ENCODE measurements at regions not wholly inside any gene's neighbourhood (a gene's known extent, or its start where the extent isn't known, plus 50 kb on each side); places are given as distances from the start of the nearest gene placed in this dataset.

DNA sequence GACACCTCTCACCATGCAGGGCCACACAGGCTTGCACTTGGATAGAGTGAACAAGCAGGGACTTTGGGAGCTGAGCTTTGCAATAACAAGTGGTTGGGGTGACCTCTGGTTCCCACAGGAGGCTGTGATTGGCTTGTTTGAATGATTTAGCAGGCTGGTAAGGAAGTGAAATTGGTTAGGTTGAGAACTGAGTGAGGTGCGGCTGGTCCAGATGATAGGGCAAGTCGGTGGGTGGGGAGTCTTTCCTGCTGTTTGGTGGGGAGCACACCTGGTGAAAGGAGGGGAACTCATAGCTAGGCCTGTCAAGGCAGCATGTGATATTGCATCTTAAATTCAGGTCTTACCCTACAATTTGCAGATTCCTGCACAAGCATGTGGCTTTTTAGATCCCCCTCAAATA, 794.6 kb upstream of the ZNF608 start:
- DNase-seq: no peak

DNA sequence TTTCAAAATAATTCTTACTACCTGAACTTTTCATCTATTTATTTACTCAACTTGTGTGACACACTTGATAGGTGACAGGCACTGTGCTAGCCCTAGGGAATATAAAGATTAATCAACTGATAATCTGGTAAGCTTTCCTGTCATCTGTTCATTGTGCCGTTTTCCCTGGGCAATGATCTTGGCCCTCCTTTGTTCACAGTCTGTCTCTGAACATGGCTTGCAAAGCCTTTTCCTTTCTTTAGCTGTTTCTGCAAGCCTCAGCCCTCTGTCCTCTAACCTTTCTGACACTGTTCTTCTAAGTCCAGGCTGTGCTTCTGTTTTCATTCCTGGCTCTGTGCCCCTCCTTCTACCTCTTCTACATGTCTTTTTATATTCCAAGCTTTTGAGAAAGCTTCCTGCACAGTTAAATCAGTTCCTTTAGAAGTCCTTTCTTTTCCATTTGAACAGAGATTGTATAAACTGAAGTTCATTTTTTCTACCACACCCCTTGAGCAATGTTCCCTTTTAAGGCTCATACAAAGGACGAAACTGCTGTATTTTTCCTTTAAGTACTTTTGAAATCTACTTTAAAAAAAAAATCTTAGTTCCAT, 803.0 kb upstream of the ZNF608 start:
- DNase-seq: no peak

DNA sequence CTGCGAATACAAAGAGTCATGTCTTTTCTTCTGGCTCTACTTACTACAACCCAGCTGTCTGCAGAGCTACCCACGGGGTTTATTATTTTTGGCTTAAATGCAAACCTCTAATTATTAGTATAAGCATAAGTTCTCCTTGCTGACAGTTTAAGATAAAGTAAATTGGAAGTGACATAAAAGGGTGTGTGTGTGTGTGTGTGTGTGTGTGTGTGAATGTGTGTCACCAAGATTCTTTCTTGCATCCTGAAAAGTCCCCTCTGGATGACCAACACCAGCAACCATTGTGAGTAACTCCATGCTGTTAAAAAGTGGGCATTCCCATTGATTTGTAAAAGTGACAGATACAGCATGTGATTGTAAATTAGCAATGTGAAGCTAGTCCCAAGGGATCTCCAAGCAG, 803.8 kb upstream of the ZNF608 start:
- no peak for DNase-seq

DNA sequence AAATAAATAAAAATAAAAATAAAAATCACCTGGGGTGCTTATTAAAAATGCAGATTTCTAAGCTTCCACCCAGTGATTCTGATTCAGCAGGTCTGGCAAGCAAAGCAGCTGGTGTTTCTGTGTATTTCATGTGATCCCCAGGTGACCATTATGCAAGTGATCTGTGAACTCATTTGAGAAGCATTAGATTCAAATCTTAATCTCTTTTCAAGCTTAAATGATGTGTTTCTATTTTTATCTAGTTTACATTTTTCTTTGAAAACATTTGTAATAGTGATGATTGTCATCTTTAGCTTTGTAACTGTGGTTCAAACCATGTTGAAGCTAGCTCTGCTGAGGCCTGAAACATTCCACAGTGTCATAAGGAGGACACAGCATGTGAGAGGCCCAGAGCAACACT, 804.8 kb upstream of the ZNF608 start:
- no peak for DNase-seq

DNA sequence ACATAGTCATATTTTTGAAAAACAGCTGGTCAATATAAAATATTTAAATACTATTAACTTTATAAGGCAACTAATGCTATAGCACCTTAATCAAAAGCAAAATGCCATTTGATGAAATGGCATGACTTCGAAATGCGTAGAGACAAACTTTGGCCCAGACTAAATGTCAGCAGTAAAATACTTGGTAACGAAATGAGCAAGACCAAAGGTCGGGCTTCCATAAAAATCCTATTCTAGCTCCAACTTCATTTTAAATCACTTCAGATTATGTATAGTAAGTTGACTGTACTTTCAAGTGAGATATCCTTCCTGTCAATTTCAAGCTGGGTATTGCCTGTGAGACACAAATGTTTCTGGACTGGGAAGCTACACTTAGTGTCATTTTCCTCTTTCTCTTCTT, 805.4 kb upstream of the ZNF608 start:
- no peak for DNase-seq

DNA sequence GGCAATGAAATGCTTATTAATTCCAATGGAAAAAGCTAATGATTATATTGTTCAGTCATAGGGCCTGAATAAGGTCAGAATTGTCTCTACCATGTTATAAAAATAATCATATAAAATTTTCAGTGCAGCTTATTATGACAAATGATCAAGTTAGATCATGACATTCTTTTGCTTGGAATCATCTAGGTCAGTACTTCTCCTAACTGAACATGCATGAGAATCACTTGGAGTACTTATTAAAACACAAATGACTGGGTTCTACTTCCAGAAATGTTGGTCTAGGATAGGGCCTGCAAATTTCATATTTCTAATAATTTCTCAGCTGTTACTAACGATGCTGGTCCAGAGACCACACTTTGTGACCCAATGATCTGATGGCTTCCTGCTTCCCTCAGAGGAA, 806.0 kb upstream of the ZNF608 start:
- DNase-seq: no peak

DNA sequence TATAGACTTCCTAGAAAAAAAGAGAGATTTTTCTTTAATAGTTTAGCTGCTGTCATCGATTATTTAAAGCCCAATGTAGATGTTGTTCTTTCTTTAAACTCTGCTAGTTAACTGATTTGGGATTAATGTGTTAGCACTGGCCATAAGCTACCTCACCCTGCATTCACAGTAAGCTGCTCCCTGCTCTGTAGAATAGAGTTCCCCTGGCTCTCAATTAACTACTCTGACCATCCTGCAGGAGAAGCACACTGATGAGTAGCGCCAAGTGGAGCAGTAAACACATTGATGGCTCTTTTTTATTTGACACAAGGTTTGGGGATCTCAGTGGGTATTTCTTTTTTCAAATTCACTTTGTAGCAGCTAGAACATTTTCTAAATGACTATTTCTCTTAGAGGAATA, 807.9 kb upstream of the ZNF608 start:
- no peak for DNase-seq

DNA sequence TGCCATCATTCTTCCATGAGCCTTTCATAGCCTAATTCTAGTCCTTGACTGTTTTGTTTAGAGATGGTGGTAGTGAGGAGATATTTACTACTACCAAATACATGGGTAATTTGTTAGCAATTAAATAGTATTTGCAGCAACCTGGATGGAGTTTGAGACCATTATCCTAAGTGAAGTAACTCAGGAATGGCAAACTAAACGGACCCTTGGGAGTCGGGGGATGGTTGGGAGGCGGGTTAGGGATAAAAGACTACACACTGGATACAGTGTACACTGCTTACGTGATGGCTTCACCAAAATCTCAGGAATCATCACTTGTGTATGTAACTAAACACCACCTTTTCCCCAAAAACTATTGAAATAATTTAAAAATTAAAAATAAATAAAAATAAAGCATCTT, 809.2 kb upstream of the ZNF608 start:
- DNase-seq: no peak

DNA sequence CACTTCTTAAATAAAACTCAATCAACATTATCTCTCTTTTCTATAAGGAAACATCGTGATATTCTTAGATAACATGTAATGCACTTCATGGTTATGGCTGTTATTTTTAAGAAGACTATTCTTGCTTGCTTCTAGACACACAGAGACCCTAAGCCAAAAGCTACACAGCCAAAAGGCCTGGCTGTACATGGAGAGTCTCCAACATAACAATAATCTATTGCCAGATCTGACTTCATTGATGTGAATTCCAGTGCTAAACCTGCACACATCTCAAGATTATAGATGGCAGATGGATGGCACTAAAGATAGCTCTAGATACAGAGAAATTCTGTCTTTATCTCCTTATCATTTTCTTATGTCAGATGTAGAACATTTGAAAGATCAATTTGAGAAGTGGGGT, 811.6 kb upstream of the ZNF608 start:
- no peak for DNase-seq

DNA sequence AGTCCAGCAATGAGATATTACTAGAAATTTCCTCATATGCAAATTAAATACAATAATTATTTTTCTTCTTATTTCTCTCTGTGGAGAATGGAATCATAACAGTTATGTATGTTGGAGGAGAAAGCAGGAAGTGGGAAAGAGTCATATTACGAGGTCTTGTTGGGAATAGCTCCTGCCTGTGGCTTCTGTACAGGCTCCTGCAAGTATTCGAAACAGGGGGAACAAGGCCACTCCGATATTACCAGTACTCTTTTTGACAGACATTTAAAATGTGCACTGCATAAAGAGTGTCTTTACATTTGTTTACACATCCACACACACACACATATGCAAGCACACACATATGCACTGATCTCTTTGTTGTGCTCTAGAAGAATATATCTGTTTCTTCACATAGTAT, 812.0 kb upstream of the ZNF608 start:
- no peak for DNase-seq

DNA sequence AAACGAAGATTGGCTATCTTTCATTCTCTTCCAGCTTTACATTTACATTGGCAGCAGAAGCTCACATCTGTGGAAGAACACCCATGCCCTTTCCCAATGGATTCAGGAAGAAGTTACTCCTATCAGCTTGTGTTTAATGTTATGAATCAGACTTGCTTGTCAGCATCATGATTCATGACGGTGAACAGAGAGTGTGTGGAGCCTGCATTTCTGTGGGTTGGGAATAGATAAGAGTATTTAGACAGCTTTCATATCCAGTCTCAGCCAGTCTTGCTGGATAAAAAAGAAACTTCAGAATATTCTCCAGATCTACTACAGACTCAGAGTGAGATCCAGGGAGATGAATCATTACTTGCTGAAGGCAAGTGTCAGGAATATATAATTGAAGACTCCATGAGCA, 812.9 kb upstream of the ZNF608 start:
- no peak for DNase-seq

DNA sequence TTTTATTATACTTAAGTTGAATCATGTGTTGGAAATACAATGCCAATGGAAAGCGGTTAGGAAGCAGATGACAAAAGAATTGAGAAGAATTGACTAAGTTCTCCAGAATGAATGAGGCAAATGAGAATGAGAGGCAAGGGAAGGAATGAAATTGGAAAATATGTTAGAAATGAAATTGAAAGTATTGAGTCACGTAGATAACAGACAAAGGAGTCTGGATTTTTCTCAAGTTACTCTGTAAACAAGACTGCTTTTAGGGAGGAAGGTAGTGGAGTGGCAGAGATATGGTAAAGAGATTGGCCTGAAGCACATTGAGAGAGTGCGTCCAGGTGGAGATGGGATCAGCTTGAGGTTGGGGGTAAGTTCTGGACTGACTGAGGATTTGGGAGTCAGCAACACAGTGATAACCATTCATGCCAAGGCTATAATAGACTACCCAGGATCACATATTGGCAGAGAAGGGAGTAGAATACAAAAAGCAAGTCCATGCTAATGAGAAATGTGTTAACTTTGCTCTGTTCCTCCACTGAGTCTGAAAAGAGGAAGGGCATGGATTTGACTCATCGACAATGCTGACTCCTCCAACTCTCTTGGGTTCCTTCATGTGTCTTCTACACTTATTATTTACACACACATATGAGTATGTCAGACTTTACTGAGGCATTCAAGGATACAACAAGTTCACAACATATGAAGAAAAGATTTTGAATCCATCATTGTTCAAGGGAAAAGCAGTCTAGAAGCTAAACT, 814.2 kb upstream of the ZNF608 start:
- DNase-seq: no peak

DNA sequence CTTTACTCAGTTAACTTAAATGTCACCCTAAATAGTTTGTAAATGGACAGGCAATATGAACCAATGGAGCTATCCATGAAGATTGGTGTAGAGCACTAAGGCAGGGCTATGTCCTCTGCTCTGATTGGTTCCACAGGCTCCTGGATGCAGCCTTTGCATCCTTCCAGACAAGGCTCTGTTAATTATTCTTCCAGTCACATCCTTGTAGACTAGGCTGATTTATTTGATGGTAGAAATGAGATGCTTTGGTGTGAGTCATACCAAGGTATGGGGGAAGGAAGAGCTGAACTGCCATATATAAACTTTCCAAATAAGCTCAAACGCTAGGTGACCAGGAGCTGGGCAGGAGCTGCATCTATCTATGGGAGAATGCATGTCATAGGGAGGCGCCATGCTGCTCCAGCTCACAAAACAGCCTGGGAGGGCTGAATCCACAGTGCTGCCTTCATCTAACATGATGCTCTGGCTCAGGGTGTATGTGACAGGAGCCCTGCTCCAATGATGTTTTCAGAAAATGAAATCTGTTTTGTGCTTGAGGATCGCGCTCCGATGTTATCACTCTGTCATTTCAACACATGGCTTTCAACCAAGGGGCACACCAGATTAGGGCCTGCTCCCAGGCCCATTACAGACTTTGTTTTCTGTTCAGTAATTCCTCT, 818.0 kb upstream of the ZNF608 start:
- DNase-seq: no peak

DNA sequence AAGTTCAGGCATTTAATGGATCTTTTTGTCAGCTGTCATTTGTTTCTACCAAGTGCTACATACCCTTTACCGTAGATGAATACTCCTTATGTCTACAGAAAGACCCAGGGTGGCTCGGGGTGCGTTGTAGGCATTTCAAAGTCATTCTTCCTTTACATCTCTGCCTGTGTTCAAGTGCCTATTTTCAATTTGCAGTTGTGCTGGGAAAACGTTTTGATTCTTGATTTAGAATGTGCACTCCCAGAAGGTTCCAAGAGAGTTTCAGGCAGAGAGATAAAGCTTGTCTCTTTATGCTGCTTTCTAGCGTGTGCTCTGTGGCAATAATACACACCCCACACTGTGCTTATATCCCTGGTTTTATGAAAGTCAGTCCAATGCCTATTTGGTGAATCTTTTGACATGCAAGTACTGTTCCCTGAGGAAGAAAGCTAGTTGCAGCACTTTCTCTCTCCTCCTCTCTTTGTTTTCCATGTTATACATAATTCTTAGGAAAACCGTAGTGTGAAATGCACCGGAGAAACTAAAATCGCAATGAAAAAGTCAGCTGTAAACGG, 828.1 kb upstream of the ZNF608 start:
- DNase-seq: no peak

DNA sequence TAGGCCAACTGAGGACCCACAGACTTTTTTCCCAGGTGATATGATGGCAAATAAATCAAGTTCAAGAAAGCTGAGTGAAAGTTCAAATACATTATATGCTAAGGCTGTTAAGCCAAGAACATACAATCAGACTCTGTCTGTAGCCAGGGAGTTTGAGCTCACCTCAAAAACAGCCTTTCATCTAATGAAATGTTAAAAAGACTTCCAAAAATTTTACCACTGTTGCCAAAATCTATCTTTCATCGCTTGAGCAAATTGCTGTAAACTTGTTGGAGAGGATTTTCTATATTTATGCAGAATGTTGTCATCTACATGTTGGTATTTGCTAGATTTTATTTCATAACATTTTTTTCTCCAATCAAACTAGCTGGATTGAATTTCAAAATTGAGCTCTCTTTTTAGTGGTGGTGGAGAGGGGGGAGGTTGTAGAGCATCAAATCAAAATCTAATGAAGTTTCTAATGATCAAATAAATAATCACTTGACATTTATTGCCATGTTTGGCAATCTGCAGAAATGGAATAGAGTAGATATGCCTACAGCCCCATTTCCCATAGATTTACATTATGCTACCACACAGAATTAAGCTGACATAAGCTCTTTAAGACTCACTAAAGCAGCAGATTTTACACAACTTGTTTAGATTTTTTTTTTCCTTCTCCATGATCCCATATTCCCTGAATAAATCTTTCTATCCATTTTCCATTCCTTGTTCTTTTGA, 828.9 kb upstream of the ZNF608 start:
- DNase-seq: no peak

DNA sequence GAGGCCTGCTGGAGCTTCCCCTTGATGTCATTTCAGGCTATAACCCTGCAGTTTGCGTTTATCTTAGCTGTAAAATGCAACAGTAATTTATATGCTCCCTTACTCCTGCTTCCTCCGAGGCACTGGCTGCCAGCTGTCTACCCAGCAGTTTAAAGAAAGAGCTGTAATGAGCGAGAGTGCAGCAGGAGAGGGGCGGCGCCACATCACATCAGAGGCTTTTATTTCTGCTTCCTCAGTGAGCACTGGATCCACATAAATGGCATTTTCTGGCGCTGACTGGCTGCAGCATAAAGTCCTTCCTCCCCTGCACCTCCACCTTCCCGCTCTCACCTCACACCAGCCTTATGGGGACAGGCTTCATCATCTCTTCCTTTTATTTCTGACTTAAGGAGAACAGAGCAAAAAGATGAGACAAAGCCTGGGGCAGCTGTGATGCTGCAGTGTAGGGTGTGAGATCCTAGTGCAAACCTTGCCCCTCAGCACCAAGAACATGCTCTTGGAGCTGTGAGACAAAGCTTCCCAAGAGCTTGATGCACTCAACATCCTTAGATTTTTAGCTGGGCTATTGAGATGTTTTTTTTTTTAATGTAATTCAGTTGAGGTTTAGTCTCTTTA, 829.6 kb upstream of the ZNF608 start:
- no peak for DNase-seq

DNA sequence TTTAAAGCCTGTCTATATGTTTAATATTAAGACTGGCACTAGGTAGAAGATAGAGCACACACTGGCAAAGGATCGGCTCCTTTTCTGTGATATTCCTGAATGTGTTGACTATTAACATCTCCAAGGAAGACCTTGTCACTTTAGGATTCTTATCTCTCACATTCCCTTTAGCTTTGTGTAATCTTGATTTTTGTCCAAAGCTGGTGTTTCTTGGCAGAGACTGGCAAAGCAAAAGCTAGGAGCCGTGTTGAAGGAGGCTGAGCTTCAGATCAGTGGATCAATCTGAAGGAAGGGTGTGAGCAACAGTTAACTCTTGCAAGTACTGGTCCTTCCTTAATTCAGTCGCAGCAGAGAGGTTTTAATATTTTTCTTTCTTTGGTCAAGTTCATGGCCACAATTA, 830.4 kb upstream of the ZNF608 start:
- no peak for DNase-seq

DNA sequence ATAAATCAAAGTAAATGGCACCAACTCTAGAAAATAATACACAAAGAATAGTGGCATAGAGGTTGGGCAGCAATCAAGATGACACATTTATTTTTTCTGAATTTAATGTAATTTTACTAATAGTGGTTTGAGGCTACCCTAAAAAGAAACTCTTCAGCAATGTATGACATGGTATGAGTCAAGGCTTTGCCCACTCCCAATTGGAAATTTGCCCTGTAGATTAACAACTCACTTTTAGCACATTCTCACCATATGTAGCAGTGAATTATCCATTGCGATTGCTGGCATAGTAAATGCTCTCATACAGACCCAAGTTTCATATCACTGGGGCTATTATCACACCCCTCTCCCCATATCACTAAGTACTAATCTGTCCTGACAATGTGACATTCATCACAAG, 832.1 kb upstream of the ZNF608 start:
- DNase-seq: no peak

DNA sequence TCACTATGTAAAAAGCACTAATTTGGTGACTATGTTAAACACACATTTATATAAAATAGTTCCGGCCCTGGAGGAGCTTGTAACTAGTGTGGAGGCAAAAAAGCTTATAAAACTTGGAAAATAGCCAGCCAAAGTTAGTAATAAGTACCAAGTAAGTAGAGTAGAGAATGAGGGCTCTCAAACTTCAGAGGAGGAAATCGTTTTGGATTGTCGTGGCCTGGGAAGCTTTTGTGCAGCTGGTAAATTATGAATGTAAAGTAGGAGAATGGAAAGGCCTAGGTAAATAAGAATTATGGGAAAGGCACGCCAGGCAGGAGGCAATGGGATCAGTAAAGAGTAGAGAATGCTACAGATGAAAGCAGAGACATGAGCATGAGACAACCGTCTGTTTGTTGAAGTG, 832.7 kb upstream of the ZNF608 start:
- DNase-seq: no peak

DNA sequence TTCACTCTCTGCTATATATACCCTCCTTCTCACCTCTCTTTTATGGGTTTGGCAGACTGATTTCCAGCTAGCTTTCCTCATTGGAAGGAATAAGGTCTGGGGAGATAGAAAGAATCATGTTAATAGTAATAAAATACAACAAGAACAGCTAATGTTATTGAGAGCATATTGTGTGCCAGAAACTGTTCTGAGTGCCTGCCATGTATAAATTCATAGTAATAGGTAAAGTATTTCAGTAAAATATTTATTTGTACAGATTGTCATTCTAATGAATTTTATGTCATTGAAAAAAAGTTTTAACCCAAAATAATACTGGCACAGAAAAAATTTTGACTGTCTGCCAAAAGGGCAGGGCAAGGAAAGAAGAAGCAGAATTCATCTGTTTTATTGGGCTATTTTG, 834.9 kb upstream of the ZNF608 start:
- DNase-seq: no peak

DNA sequence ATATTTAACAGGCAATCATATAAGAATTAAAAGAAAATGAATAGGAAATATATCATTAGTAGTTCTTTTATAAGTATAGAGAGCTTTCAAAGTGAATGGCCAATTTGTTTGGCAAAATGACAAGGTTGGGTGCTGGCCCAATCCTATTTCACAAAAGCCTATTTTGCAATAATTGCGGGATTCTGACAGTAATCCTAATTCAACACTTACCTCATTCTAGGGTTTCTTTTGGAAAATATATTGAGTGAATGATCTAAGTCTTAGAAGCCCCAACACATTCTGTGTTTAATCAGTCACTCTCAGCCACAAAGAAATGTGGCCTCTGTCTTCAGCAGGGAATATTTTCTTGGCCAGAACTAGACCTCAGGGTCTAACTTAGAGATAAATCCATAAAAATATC, 835.9 kb upstream of the ZNF608 start:
- no peak for DNase-seq

DNA sequence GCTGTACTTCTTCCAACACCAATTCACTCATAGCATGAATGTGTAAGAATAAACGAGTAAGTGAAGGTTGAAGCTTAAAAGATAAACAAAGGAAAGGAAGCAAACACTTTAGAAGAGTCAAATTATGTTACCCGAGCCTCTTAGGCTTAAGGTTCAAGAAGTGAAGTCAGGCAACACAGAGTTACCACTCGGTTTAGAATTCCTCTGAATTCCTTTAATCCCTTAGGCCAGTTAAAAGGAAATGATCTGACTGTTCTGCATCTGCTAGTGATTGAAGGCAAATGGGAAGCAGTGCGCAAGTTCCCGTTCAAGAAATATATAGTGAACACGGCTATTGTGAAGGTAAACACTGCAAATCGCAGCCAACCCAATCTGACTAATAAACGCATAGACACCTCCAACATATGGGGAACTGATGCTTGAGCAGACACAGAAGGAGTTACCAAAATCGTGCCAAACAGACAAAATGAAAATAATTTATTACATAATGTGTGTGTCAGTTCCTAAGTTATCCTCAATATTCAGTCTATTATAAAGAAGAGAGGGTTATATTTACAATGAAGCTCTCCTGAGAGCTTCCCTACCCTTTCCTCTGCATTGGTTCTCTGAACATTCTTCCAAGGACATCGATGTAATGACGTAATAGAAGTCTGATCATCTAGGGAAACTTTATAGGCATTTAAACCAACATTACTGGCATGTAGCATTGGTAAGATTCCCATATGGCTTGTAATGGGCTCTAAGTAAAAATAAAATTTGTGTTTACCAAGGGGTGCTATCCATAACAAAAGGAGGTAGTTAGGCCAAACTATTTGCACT, 837.1 kb upstream of the ZNF608 start:
- no peak for DNase-seq
